ENCODE measurements at regions not wholly inside any gene's neighbourhood (a gene's known extent, or its start where the extent isn't known, plus 50 kb on each side); places are given as distances from the start of the nearest gene placed in this dataset.

DNA sequence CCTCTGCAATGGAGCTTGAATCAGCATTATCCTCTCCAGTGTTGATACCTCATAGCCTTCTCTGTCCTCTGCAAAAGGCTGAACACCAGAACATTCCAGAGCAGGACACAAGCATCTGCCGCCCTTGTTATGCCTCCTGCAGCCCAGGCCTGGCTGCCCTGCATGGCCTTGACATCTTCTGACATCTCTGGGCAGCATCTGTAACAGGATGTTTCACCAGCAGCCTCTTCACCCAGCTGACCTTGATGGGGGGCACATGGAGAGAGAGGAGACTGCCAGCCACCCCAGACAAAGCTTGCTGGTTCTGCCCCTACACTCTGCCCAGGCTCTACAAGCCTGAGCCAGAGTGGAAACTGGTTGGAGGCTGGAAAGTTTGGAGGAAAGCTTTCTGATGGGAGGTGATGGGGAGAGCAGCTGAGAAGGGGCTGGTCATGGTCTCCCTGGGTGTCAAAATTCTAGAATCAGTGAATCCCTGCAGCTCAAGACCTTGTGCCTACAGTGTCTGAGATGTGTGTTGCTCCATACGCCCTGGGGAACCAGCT, 145.1 kb downstream of the MRPL14 start:
- no peak for DNase-seq
- no peak overlapping the region for H3K4me3 ChIP-seq
- H3K4me1 ChIP-seq = peaks cover 15% of the 10 kb centered on the region
- no peaks in the 10 kb centered on the region for H3K27me3 ChIP-seq (ENCODE audit: insufficient read depth in 3 of 3, low read length in 2 of 3)
- no peak for ATAC-seq
- 47 to 82% (median 50%) methylated on average over 2 of the region's 2 CpGs for WGBS, 3 donors
- intact Hi-C loops (cut with DNase I) = no loop called here
- no peaks in the 10 kb centered on the region for H3K36me3 ChIP-seq (ENCODE audit: insufficient read depth in 1 of 2, low read depth in 1 of 2)
- H3K9me3 ChIP-seq = no peaks in the 10 kb centered on the region
- H3K27ac ChIP-seq = no peak overlapping the region
- TF ChIP-seq, protein P1, sequence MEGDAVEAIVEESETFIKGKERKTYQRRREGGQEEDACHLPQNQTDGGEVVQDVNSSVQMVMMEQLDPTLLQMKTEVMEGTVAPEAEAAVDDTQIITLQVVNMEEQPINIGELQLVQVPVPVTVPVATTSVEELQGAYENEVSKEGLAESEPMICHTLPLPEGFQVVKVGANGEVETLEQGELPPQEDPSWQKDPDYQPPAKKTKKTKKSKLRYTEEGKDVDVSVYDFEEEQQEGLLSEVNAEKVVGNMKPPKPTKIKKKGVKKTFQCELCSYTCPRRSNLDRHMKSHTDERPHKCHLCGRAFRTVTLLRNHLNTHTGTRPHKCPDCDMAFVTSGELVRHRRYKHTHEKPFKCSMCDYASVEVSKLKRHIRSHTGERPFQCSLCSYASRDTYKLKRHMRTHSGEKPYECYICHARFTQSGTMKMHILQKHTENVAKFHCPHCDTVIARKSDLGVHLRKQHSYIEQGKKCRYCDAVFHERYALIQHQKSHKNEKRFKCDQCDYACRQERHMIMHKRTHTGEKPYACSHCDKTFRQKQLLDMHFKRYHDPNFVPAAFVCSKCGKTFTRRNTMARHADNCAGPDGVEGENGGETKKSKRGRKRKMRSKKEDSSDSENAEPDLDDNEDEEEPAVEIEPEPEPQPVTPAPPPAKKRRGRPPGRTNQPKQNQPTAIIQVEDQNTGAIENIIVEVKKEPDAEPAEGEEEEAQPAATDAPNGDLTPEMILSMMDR (IDR thresholded peaks at IDR 0.05) = no peak

DNA sequence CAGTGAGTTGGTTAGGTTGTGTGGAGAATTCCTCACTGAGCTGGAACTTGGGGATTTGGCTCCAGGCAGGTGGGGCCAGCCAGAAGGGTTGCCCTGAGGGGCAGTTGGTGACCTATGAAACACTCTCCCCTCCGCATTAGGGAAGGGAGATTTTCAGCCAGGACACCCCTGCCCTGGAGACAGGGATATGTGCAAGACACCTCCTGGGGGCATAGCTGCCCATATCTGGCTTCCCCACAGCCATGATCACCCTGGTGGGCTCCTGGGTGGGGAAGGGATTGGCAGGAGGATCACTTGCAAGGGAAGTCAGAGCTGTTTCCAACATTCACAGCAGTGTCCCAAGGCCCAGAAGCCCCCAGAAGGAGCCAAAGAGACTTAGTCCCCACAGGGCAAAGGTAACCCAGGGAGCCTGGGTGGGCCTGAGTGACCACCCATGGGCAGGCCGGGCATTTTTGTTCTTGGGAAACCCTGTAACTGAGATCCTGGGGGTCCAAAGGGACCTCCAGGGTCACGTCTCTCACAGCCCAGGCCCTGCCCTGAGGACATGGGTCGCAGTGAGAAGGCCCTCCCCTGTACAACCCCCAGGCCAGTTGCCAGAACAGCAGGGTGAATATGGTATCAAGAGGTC, 145.8 kb downstream of the MRPL14 start:
- Histone ChIP-seq H3K27ac (no peak overlapping the region), H3K27me3 (ENCODE audit: insufficient read depth in 3 of 3, low read length in 2 of 3) (no peaks in the 10 kb centered on the region), H3K36me3 (ENCODE audit: insufficient read depth in 1 of 2, low read depth in 1 of 2) (no peaks in the 10 kb centered on the region), H3K4me3 (no peak overlapping the region), H3K9me3 (no peaks in the 10 kb centered on the region), H3K4me1 (peaks cover 12% of the 10 kb centered on the region)
- DNase-seq = no peak
- TF ChIP-seq, protein P1 (IDR thresholded peaks at IDR 0.05) = no peak
- WGBS, 3 donors = 87 to 100% (median 97%) methylated on average over 4 of the region's 4 CpGs
- intact Hi-C loops (cut with DNase I) = no loop called here
- no peak for ATAC-seq

DNA sequence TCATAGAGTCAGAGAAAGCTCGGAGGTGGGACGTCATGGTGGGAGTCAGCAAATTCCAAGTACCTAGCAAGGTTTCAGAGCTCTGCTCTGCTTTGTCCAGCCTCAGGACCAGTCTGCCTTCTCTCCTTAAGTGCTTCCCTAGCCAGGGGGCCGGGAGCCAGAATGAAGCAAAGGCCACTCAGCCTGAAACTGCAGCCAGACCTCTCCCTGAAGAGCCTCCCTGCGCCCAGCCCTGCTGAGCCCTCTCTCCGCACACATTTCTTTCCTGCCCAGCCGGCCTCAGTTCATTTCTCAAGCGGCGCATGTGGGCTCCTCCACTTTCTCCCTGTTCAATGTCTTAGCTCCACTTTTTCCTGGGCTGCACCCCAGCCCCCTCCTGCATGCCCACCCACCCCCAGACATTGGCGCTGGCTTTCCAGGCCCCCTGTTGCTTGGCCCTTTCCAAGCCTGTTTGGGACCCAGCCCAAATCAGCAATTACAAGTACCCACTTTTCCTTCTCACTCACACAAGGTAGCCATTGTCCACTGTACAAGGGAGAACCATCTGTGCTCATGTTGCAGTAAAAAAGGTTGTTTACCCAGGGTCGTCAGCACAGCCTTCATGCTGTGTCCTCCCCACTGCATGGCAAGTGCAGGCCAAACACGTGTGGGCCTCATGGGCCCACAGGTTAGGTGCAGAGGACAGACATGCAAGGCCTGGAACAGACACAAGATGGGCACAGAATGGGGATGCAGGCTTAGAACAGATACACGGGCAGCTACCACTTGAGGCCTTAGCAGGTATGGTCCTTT, 147.1 kb downstream of the MRPL14 start:
- Histone ChIP-seq H3K36me3 (ENCODE audit: insufficient read depth in 1 of 2, low read depth in 1 of 2) (no peaks in the 10 kb centered on the region), H3K27ac (no peak overlapping the region), H3K27me3 (ENCODE audit: insufficient read depth in 3 of 3, low read length in 2 of 3) (no peaks in the 10 kb centered on the region), H3K4me1 (peaks cover 11% of the 10 kb centered on the region), H3K4me3 (no peak overlapping the region), H3K9me3 (peaks cover 6% of the 10 kb centered on the region)
- intact Hi-C loops (cut with DNase I) = no loop called here
- ATAC-seq = peak in 2 of 4 donors; percentile 39 to 64
- no peak for DNase-seq
- 60 to 79% (median 60%) methylated on average over 12 of the region's 12 CpGs for WGBS, 3 donors
- TF ChIP-seq, protein P1 (IDR thresholded peaks at IDR 0.05) = no peak

DNA sequence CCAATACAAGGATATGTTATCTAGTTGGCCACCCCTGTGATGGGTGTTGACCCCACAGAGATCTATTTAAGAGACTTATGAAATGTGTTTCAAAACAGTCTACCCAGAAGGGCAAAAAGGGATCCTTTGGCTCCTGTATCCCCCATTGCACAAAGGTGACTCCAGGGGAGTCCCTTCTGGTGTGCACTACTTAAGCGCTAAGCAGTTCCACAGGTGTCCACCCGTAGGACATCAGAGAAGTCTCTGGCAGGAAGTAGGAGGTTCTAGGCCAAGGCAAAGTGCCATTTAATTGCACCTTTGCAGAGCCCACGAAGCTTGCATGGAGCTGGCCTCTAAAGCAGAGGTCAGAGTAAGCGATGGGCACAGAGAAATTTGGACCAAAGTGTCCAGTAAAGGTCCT, 147.7 kb downstream of the MRPL14 start:
- peaks cover 11% of the 10 kb centered on the region for H3K4me1 ChIP-seq
- H3K36me3 ChIP-seq (ENCODE audit: insufficient read depth in 1 of 2, low read depth in 1 of 2) = no peaks in the 10 kb centered on the region
- intact Hi-C loops (cut with DNase I) = no loop called here
- peaks cover 6% of the 10 kb centered on the region for H3K9me3 ChIP-seq
- no peak overlapping the region for H3K27ac ChIP-seq
- TF ChIP-seq, protein P1 (IDR thresholded peaks at IDR 0.05) = no peak
- no peak for DNase-seq
- 57 to 60% (median 57%) methylated on average over 4 of the region's 4 CpGs for WGBS, 3 donors
- peak in 1 of 4 donors; percentile 25 for ATAC-seq
- H3K27me3 ChIP-seq (ENCODE audit: insufficient read depth in 3 of 3, low read length in 2 of 3) = no peaks in the 10 kb centered on the region
- H3K4me3 ChIP-seq = no peak overlapping the region
